ENCODE measurements at regions not wholly inside any gene's neighbourhood (a gene's known extent, or its start where the extent isn't known, plus 50 kb on each side); places are given as distances from the start of the nearest gene placed in this dataset.
"Not testable (repeated sequence)": the region's sequence is repeated elsewhere in the genome, so short reads cannot be mapped to it uniquely, and the experiment has no call there.

DNA sequence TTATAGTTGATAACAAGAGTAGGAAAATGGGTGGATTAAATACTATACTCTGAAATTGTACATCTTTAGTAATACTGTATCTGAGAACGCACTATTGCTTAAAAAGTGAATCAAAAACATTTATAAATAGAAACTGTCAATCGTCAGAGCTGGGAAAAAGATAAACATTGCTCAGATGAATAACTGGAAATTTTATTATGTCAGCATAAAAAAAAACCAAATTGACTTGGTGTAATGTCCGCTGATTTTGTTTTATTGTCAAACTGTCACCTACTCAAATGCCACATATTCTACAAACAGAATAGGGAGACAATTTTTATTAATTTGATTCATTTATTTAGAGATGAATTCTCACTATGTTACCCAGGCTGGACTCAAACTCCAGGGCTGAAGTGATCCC lies 109.3 kb upstream of the TMTC1 start:
- H3K4me3 ChIP-seq (ENCODE audit: low read depth, low read length) = no peak overlapping the region

GRCh38 chr12:29891792-29892191 lies 108.0 kb upstream of the TMTC1 start:
- H3K4me3 ChIP-seq (ENCODE audit: low read depth, low read length) = no peak overlapping the region

DNA sequence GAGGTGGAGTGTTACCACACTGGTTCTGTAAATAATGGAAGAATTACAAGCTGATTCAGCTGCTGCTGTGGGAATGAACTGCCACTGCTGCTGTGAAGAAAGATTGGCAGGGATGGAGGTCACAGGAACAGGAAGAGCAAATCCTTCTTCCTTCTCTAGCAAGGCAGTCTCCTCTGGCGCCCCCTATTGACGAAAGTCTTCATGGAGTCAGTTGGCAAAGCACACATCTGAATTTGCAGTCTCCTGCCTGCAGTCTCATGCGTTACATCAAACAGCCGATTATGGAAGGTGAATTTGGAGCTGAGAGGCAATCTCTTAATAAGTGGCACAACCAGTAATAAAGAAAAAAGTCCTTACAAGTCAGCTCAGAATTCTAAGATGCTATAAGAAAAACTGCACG lies 106.0 kb upstream of the TMTC1 start:
- H3K4me3 ChIP-seq (ENCODE audit: low read depth, low read length) = no peak overlapping the region

DNA sequence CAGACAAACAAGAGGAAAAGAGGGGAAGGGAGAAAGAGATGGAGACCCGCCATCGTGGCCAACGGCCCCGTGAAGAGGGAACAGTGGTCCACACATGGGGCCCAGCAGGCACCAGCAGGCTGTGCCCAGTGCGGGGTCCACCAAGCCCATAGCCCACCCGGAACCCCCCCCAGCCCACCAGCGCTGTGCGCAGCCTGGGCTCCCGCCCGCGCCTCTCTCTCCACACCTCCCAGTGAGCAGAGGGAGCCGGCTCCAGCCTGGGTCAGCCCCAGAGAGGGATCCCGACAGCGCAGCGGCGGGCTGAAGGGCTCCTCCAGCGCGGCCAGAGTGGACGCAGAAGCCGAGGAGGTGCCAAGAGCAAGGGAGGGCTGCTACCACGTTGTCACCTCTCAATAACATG lies 105.0 kb upstream of the TMTC1 start:
- no peak overlapping the region for H3K4me3 ChIP-seq (ENCODE audit: low read depth, low read length)

GRCh38 chr12:29884957-29885356 lies 101.2 kb upstream of the TMTC1 start:
- H3K4me3 ChIP-seq (ENCODE audit: low read depth, low read length) = not testable (repeated sequence)

GRCh38 chr12:29883941-29884554 lies 100.3 kb upstream of the TMTC1 start:
- H3K4me3 ChIP-seq (ENCODE audit: low read depth, low read length) = no peak overlapping the region

DNA sequence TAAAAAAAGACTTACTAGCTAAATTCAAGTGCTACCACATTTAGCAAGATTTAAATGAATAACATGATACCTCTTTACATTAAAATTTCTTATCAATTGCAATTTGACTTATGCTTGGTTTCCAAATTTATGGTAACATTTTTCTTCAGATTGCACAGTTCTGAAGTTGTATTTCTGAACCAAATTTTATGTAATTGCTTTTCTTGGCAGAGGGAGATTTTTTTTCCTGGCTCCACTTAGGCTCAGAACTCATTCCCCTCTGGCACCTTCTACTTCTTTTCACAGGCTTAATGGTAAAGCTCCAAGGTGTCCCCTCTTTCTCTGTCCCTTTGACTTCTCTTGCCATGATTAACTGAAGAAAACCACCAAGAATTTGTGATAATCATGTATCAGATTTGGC lies 99.8 kb upstream of the TMTC1 start:
- H3K4me3 ChIP-seq (ENCODE audit: low read depth, low read length) = no peak overlapping the region

DNA sequence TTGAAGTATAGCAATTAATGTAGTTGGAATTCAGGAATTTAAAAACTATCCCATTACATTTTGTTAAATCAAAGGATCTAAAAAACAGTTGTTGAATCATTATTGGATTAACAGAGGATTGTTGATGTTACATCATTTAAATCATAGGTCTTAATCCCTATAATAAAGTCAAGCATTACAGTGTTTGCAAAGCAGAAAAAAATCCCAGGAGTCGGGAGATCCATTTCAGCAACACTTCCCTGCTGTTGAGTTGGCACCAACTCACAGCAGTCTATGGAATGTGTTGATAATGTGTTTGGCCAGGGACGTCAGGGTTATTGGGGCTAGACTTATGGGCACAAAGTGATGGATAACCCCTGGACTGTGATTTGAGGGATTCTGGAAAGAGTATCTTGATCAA lies 99.1 kb upstream of the TMTC1 start:
- no peak overlapping the region for H3K4me3 ChIP-seq (ENCODE audit: low read depth, low read length)

DNA sequence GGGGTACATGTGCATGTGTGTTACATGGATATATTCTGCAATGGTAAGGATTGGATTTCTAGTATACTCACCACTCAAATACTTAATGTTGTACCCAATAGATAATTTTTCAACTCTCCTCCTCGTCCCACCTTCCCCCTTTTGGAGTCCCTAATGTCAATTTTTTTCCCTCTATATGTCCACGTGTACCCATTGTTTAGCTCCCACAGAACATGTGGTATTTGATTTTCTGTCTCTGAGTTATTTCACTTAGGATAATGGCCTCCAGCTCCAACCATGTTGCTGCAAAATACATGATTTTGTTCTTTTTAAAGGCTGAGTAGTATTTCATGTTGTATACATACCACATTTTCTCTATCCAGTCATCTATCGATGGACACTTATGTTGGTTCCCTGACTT lies 97.2 kb upstream of the TMTC1 start:
- no peak overlapping the region for H3K4me3 ChIP-seq (ENCODE audit: low read depth, low read length)

DNA sequence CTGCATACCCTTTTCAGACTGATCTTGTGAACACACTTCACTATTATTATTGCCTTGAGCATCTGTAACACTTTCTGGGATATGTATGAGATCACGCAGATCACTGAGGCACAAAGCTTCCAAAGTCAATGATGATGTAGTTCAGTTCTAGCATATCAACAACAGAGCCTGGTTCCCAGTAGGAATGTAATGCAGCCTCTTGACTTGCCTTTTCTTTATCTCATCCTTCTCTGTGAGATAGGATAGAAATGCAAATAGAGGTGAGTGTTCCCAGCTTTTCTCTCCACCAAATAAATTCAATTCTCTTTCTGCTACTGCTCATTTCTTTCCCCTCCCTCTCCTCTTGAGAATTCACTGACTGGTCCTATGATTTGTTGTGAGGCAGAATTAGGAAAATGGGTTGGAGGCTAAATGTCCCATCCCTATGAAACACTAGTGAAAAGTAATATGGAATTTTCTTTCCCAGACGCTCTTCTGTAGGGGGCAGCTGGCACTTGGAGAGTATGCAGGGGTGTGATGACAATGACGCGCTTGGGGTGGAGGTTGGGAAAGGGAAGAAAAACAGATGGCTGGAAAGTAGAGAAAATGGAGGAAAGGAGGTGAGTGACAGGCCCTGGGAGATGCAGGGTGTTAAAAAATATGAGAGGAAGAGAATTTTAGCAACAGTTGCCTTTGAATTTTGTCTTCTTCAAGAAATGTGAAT lies 96.0 kb upstream of the TMTC1 start:
- no peak overlapping the region for H3K4me3 ChIP-seq (ENCODE audit: low read depth, low read length)

- H3K4me3 ChIP-seq (ENCODE audit: low read depth, low read length) = no peak overlapping the region
Observed at GRCh38 chr12:29869946-29870345, 86.2 kb upstream of the TMTC1 start.

DNA sequence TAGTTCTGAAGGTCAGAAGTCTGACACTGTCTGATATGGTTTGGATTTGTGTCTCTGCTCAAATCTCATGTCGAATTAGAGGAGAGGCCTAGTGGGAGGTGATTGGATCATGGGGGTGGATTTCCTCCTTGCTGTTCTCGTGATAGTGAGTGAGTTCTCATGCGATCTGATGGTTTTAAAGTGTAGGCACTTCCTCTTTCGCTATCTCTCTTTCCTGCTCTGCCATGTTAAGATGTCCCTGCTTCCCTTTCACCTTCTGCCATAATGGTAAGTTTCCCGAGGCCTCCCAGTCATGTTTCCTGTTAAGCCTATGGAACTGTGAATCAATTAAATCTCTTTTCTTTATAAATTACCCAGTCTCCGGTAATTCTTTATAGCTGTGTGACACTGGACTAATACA lies 84.1 kb upstream of the TMTC1 start:
- no peak overlapping the region for H3K4me3 ChIP-seq (ENCODE audit: low read depth, low read length)

DNA sequence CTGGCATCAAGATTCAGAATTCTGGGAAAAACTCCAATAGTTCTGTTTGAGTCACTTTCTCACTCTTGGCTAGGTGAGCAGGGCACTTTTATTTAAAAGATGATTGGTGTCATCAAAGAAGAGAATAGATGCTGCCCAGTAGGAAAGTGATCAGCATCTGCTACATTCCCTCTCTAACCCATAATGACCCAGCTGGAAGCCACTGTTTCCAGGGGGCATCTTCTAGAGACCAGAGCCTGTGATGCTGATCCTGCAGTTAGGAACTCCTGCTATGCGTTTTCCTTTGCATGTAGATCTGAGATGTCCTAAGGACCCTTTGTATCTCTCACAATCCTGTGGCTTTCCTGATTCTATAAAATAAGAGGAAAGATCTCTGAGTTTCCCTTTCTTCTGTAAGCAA lies 79.9 kb upstream of the TMTC1 start:
- H3K4me3 ChIP-seq (ENCODE audit: low read depth, low read length) = no peak overlapping the region

GRCh38 chr12:29858270-29858786 lies 74.6 kb upstream of the TMTC1 start:
- H3K4me3 ChIP-seq (ENCODE audit: low read depth, low read length) = no peak overlapping the region

- H3K4me3 ChIP-seq (ENCODE audit: low read depth, low read length) = no peak overlapping the region
Observed at GRCh38 chr12:29847246-29847645, 63.5 kb upstream of the TMTC1 start.

DNA sequence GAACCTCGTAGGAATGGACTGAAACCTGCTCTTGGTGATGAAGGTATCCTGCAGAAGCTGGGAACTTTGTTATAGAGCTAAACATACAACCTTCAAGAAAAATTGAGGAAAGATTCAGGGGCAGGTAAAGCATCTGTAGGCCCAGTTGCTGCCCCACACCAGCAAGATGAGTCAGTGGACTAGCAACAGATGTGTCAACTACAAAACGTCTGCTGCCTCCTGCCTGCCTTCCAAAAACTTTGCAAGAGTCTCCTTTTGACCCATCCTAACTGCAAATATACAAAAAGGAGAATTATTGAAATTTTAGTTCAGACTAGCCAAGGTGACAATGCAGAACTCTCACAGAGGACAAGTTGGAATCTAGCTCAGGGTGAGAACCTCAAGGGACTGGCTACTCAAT lies 60.9 kb upstream of the TMTC1 start:
- no peak overlapping the region for H3K4me3 ChIP-seq (ENCODE audit: low read depth, low read length)

- no peak overlapping the region for H3K4me3 ChIP-seq (ENCODE audit: low read depth, low read length)
Observed at GRCh38 chr12:29843036-29843435, 59.3 kb upstream of the TMTC1 start.

- no peak overlapping the region for H3K4me3 ChIP-seq (ENCODE audit: low read depth, low read length)
Observed at GRCh38 chr12:29838768-29839167, 55.0 kb upstream of the TMTC1 start.
